GM21528 (cell line): ENCODE measurements at regions not wholly inside any gene's neighbourhood (a gene's known extent, or its start where the extent isn't known, plus 50 kb on each side); places are given as distances from the start of the nearest gene placed in this dataset.

ENCODE experiments used
- ATAC-seq: cut with Tn5 transposase; IDR thresholded peaks from one replicate; pipeline ENCODE4 v1.9.1; 2021; ENCODE audit warnings: mild to moderate bottlenecking, moderate library complexity; ENCODE audit not compliant: unreplicated experiment, low FRiP score

DNA sequence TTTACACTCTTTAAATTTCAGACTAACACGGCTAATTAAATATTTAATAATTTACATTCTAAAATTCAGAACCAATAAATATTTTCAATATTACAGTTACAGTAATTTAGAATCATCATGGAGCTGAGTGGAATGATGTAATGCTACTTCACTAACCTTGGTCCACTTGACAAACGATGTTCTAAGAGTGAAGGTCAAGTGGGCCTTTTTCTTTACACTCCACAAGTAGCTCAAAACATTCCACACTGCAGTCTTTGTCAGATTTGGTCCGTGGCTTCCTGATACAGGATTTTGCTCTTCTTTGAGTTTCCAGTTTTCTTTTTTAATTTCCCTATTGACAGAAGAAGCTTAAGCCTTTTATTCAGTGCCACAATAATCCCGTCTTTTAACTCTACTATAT lies 164.6 kb upstream of the NRIP1 start:
- no peak for ATAC-seq

DNA sequence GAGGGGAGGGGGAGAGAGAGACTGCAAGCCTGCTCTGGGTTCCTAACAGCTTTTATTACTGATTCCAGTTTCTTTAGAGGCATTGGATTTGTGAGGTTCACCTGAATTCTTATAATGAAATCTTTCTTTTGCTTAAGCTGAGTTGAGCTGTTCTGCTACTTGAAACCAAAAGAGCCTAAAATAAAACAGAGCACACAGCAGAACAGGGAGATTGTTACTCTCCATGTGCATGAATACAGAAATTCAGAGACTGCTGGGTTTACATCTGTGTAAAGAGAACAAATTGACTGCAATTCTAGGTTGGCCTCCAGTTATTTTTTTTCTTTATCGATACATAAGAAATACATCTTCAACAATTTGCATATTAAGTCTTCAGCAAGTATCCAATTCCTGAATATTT lies 168.8 kb upstream of the NRIP1 start:
- no peak for ATAC-seq

DNA sequence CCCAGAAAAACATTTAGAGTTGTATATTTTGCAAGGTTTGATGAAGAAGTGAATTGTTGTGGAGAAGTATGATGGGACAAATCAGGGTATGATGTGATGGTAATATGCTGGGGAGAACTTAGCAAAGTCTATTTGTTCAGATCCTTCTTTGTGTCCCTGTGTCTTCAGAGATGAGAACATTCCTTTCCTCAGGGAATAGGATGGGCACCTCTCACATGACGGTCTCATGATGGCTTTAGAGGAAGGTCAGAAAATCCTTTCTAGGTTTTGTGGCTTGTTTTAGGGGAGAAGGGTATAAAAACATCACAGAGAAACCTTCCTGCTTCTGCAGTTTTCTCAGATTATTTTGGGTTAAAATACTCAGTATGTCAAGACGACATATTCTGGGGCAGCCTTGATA lies 171.3 kb upstream of the NRIP1 start:
- no peak for ATAC-seq

DNA sequence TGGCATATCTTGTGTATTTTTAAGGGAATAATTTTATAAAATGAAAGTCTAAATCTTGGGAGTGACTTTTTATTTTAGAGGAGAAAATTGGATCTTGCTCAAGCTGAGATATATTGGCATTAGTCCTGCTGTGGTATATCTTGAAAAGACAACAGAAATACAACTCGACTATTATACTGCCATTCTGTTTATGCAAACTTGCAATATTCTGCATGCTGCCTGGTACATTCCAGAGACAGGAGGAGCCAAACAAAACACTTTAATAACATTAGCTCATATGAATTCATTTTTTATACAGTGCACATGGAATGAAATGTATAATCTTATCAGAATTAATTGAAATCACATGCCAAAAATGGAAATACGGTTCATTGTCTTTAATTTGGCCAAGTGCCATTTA lies 176.0 kb upstream of the NRIP1 start:
- ATAC-seq: no peak

DNA sequence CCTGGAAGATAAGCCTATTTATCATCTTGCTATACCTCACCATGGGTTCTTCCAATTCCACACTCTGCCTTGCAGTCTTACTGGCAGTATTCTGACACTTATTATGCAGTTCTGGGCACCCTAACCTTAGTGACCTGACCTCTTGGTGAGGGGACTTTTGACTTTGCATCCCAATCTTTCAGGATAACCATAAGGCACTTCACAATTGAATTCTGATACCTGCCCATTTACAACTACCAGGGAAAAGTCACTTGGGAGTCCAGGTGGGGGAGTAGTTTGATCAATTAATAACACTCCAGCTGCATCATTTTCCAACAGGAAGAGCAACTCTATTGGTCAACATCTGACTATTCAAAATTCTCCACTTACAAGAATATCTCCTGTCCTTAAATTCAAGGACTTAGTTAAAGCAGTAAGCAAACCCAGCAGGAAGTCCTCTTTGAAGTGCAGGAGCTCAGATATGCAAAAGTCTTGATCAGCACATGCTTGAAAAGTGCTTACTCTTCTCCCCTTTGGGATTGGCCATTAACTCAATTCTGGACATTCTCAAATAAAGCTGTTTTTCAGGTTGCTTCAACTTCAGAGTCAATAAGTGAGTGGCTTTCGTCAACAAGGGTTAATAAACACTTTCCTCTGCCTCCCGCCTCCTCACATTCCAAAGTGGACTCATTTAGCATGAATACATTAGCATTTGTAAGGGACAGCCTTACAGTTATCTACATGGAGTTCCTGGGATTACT lies 177.4 kb upstream of the NRIP1 start:
- no peak for ATAC-seq

DNA sequence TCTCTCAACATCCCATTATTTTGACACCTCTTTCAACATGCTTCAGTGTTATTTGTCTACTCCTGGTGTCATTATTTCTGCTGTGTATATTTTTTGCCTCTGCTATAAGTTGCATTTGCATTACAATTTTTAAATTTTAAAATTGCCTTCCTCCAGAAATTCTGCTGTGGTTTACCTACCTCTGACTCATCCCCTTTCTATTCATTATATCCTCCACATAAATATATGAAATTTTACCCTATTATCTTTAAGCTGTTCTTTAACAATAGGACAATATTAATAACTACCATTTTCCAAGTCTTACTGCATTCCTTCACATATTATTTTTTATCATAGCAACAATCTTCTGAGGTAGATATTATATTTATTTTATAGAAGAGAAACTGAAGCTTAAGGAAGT lies 178.1 kb upstream of the NRIP1 start:
- ATAC-seq: no peak

DNA sequence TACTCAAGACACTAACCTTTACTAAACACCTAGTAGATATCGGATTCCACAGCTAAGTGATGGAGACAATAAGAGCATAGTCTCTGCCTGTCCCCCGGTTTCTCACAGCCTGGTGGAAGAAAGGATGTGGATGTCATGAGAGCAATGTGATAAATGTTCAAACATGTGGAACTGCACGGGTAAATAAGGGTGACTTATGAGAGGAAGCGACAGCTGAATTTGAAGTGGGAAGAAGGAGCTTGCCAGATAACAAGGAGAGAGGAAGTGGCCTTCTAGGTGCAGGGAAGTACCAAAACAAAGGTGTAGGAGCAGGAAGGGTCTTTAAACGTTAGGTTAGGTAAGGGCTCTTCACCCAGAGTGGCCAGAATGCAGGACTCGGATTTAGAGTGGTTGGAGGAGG lies 178.6 kb upstream of the NRIP1 start:
- no peak for ATAC-seq

DNA sequence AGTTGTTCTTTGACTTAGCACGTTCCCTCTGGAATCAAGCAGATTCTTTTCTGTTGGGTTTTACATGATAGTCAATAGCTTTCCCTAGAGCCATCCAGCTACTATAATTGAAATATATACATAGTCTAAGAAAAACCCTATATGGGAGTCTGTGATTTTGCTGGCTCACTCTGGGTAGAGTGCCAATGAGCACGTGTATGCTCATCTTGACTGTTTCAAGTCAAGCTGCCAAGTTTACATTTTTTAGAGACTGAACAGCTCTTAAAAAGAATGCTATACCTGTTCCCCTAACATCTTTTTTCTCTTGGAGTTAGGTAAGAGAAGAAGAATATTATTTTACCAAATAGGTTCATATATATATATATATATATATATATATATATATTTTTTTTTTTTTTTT lies 182.8 kb upstream of the NRIP1 start:
- ATAC-seq: no peak

DNA sequence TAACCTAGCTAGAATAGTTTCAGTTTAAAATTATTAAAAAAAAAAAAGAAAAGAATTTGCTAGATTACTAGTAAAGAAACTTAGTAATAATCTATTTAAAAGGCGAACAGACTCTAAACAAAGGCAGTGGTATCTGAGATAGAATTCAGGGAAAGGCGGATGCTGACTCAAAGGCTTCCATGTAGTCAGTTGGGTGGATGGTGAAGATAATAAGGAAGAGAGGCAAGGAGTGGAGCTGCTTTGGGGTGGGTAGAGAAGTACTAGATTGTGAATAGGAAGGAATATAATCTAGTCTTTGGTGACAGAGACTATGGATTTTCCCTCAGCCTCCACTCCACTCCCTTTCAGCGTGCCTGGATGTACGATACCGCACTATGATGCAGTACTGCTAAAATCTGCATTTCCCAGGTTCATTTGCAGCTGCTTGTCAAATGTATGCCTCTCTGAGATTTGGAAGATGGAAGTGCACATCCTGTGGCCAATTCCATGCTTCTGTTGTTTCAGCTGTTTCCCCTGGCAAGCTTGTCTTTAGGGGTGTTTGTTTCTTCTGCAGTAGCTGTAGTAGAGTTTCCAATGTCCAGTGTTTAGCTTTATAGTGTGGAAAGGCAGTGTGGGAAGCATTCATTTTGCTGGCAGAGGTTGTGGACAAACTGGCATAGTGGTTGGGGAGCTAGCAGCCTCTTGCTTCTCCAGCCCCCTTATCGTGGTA lies 184.6 kb upstream of the NRIP1 start:
- no peak for ATAC-seq

DNA sequence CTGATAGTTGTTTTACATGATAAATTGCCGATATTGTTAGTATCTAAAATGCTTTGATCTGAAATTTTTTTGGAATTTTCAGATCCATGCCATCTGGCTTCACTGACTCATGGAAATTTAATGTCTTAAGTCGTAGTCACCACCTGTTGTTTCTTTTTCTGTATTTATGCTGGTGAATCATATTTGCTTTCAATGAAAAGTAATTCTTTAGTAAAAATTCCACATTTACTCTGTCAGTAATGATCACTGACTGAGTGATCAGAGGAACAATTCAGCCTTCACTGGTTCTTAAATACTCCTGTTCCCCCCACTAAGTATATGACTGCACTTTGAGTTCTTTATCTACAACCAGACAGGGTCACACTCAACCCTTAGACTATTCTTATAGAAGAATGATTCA lies 185.6 kb upstream of the NRIP1 start:
- ATAC-seq: no peak

DNA sequence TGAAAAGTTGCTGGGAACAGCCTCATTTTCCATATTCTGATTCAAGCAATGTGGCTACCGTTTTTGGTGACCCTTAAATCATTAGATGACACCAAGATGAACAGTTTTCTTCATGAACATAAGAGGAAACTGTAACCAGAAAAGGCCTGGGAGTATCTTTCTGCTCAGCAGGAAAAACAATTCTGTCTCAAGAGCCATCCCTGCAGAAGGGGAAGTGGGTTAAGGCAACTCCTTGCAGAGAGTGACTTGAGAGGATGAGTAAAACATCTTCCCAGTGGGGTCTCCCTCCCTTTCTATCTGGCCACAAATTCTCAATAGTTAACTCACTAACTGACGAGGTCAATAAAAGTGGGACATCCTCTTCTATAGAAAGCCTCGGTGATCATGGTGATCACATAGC lies 187.6 kb upstream of the NRIP1 start:
- ATAC-seq: no peak

DNA sequence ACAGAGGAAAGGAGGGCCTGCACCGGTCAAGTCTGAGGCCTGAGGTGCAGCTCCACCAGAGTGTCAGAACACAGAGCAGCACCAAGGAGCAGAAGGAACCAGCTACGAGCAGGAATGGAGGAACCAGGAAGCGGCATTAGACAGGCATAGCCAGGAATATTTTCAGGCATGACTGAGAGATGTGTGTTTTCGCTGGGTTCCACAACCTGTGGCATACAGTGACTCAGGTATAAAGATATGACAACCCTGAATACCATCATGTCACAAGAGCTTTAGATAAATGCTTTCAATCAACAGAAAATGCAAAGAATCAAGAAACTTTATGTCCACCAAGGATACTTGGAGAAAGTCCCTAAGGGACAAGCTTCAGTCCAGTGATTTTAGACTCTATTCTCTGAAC lies 189.3 kb upstream of the NRIP1 start:
- no peak for ATAC-seq

DNA sequence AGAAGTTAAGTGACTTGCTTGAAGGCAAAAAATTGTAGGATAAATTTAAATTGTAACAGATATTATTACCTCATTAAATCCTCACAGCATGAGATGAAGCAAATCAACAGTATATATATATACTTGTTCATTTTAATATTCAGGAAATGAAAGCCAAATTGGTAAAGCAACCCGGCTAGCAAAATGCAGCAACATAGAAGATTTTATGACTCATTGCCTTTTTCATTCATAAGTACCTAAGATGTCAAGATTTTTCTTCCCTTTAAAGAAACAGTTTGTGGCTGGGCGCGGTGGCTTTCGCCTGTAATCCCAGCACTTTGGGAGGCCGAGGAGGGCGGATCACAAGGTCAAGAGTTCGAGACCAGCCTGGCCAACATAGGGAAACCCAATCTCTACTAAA lies 190.5 kb upstream of the NRIP1 start:
- ATAC-seq: no peak

DNA sequence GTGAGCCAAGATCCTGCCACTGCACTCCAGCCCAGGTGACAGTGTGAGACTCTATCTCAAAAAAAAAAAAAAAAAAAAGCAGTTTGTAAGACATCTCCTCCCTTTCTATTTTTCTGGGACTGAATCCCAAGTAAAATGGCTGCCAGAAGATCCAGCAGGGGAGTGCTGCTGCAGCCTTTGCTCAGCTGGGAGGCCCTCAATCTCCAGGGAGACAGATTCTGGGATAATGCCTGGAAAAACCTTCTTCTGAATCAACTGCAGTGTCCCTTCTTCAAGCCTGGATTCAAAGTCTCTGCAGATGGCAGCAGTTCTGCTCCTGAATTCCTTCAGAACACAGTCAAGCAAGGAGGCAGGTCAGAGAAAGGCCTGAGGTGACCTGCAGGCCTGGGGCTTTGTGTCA lies 191.0 kb upstream of the NRIP1 start:
- no peak for ATAC-seq

DNA sequence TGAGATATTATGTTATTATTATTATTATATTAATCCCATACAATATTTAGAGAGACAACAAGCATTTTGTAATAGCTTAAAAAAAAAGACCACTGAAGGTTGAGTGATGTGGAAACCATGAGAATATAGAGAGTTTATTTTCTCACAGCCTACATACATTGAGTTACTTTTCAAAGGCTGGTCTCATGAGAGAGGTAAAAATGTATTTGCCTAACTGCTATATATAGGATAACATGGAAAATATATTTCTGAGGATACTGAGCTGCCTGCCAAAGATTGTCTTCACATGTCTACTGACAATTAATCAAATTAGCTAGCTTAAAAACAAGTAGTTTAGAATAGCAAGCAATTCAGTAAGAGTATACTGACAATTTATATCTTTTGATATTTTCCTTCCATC lies 192.2 kb upstream of the NRIP1 start:
- ATAC-seq: no peak

DNA sequence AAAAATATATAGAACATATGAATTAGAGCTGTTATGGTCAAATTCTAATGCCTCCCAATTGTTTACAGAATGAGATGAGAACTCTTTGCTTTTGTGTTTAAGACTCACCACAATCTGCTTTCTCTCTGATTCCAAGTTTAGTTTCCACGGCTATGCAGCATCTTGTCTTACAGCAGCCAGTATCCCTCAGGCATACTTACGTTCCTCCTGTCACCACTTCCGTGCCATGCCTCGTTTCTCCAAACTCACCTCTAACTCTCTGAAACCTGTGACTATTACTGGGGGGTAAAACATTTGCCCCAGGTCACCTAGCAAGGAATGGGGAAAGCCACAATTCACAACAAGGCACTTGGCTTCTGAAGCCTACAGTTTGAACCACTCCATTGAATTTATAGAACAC lies 192.8 kb upstream of the NRIP1 start:
- no peak for ATAC-seq

DNA sequence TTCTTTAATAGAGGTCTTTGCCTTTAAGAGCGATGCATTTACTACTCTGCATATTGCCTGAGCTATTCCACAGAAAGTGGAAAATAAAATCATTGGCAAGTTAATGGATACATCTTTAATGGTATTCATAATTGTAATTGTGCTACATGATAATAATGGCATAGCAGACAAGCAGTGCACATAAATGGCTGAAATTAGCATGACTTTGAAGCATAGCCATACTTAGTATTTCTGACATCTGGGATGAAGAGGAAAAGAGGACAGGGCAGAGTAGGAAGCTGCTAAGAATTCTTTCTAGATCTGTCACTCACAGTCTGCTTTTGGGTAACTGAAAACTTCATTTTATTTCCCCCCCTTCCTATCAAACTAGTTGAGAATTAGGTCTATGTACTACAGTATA lies 195.0 kb upstream of the NRIP1 start:
- no peak for ATAC-seq

DNA sequence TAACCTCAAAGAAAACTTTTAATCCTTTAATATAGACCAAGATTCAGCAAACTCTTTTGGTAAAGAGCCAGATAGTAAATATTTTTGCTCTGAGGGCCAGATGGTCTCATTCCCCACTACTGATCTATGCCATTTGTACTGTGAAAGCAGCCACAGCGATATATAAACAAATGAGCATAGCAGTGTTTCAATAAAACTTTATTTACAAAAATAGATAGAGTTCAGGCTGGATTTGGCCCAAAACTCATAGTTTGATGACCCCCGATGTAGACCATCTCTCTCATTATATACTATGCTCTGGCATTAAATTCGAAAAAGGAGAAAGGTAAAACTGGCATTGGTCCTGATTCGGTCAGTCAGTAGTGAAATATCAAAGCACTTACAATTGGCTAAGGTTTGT lies 195.8 kb upstream of the NRIP1 start:
- ATAC-seq: no peak

DNA sequence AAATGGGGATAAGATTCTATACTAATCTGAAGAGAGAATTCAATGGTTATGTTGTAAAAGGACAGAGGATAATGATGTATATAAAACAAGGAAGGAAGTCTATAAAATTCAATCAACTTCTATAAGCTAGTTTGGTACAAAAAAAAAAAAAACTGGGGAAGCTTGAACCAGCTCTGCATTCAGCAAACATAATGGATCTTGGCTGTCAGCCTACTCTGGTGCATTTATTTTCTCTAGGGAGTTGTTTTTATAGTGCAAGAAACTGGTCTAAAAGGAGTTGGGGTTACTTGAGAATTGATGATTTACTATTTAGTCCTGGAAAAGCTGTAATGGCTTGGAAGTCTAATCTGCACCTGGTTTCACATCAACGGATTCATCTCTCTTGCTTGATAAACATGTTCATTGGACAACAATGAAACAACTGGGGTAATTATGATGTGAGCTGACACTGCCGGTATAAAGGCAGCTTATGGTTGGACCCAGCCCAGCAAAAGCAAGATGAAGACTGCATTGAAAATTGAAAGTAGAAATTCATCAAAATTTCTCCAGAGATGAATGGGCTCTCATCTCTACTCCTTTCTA lies 199.4 kb upstream of the NRIP1 start:
- ATAC-seq: no peak

DNA sequence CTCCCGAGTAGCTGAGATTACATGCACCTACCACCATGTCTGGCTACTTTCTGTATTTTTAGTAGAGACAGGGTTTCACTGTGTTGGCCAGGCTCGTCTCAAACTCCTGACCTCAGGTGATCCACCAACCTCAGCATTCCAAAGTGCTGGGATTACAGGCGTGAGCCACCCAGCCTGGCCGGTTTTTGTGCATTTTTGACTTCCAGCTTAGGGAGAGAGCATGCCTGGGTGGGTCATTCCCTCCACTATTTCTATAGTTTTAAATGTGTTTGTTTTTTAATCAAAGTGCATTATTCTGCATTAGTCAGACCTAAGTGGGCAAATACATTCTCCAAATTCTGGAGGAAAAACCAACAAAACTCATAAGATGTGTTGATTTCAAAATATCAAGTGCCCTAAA lies 207.4 kb upstream of the NRIP1 start:
- ATAC-seq: no peak

DNA sequence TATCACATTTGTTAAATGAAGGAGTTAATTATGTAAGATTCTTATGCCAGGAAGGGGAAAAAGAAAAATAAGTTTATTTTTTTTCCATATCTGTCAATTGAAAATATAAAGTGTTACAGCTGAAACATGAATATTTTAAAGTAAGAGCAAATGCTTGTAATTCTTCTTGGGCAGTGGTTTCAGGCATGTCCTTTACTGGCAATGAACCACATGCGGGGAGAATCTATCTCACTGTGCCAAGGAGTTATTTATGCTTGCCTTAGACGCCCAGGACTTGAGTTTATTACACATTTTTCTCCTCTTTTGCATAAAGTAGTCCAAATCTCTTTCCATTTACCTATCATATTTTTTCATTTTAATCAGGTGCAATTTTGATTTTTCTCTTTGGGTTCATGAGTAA lies 207.8 kb upstream of the NRIP1 start:
- no peak for ATAC-seq

DNA sequence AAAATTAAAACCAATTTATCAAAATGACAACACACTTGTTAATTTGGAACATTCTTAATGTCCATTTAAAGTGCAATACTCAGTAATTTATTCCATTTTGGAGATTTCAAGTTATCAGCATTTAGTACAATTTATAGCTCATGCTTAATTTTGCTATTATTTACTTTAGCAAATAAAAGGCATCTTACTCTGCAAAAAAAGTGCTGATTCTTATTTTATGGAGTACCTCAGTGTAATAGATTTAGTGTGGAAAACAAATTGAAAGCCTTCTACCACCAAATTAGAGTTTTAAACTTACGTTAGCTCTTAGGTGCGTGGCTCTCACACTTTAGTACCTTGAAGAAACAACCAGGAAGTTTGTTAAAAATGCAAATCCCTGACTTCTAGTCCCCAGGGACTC lies 208.4 kb upstream of the NRIP1 start:
- ATAC-seq: no peak
